Small intestine (tissue), 7 donors: ENCODE measurements at regions not wholly inside any gene's neighbourhood (a gene's known extent, or its start where the extent isn't known, plus 50 kb on each side); places are given as distances from the start of the nearest gene placed in this dataset.

Experiments
- DNase-seq, 2 donors: peaks; one replicate each; pipeline versions ENCODE4 v3.0.0 to v3.0.0-alpha.2; 2013
- FAIRE-seq: peaks from 2 replicates; lab custom pipeline; 2012; peaks lifted over from hg19 to GRCh38; lab: Jason Lieb, UNC
- H3K27ac ChIP-seq, 3 donors: one replicate each; pipeline ENCODE4 v1.5.1; 2013; ENCODE audit warnings: low read length in 2 of 3, mild to moderate bottlenecking in 2 of 3, control low read depth in 1 of 3, inconsistent platforms in 1 of 3, low read depth in 1 of 3, moderate library complexity in 1 of 3
- H3K27me3 ChIP-seq, 3 donors: one replicate each; pipeline ENCODE4 v1.6.1; 2013; ENCODE audit warnings: low read length in 3 of 3, inconsistent platforms in 1 of 3; ENCODE audit not compliant: control insufficient read depth in 3 of 3, insufficient read depth in 3 of 3
- H3K36me3 ChIP-seq, 3 donors: one replicate each; pipeline ENCODE4 v1.6.1; 2013; ENCODE audit warnings: low read length in 3 of 3, inconsistent platforms in 1 of 3, low read depth in 1 of 3, mild to moderate bottlenecking in 1 of 3, moderate library complexity in 1 of 3; ENCODE audit not compliant: control insufficient read depth in 3 of 3, insufficient read depth in 2 of 3
- H3K4me1 ChIP-seq, 3 donors: one replicate each; pipeline ENCODE4 v1.6.1; 2013; ENCODE audit warnings: low read length in 2 of 3, inconsistent platforms in 1 of 3, low read depth in 1 of 3, mild to moderate bottlenecking in 1 of 3, moderate library complexity in 1 of 3; ENCODE audit not compliant: control insufficient read depth in 3 of 3, insufficient read depth in 2 of 3
- H3K4me3 ChIP-seq, 3 donors: one replicate each; pipeline ENCODE4 v1.5.1; 2013; ENCODE audit warnings: low read length in 3 of 3, control low read depth in 1 of 3, inconsistent platforms in 1 of 3, low read depth in 1 of 3, mild to moderate bottlenecking in 1 of 3, moderate library complexity in 1 of 3
- H3K9me3 ChIP-seq, 2 donors: one replicate each; pipeline ENCODE4 v1.6.1; 2013; ENCODE audit warnings: low read depth in 1 of 2, low read length in 1 of 2; ENCODE audit not compliant: control insufficient read depth in 2 of 2, insufficient read depth in 1 of 2
- WGBS, 3 donors: extraction: QIAGEN DNeasy Blood & Tissue Kit; methylation state at CpG; one replicate each; pipeline ENCODE4 v1.1.7; 2013; 5-methylcytosine and 5-hydroxymethylcytosine counted together
- donor health status: healthy with polysubstance abuse.
- donor health status: control.
- donor health status: control.
- donor health status: Bipolar disorder and iron deficiency.
- donor health status: healthy.

- H3K27me3 ChIP-seq, result no peaks in the 10 kb centered on the region
- DNase-seq (peak; percentile 7 to 36), FAIRE-seq (no peak)
- H3K9me3 ChIP-seq, result peaks cover 0 to 2% of the 10 kb centered on the region in 2 donors
- no peaks in the 10 kb centered on the region for H3K36me3 ChIP-seq
- no peak overlapping the region for H3K27ac ChIP-seq
- 7 to 14% (median 13%) methylated on average over 16 of the region's 16 CpGs for WGBS, 3 donors
- no peaks in the 10 kb centered on the region for H3K4me1 ChIP-seq
- H3K4me3 ChIP-seq, result peak overlapping the region in 1 of 3 donors; percentile 27
Observed at GRCh38 chr3:116863822-116864589, 154.4 kb downstream of the TUSC7 start.

GRCh38 chr3:116864590-116864927 lies 155.0 kb downstream of the TUSC7 start:
- no peak for FAIRE-seq
- 26 to 35% (median 34%) methylated on average over 7 of the region's 7 CpGs for WGBS, 3 donors
- H3K4me3 ChIP-seq, result no peak overlapping the region

GRCh38 chr3:116870379-116870778 lies 160.8 kb downstream of the TUSC7 start:
- WGBS, 3 donors, result 57 to 76% (median 65%) methylated on average over 4 of the region's 4 CpGs
- Histone ChIP-seq H3K36me3 (no peaks in the 10 kb centered on the region), H3K9me3 (no peaks in the 10 kb centered on the region), H3K27ac (no peak overlapping the region), H3K4me3 (no peak overlapping the region), H3K27me3 (no peaks in the 10 kb centered on the region), H3K4me1 (no peaks in the 10 kb centered on the region)
- DNase-seq (no peak), FAIRE-seq (no peak)

More at GRCh38 chr3:116864590-116864927, 155.0 kb downstream of the TUSC7 start:
- Histone ChIP-seq H3K27me3 (no peaks in the 10 kb centered on the region), H3K36me3 (no peaks in the 10 kb centered on the region), H3K4me1 (no peaks in the 10 kb centered on the region), H3K27ac (no peak overlapping the region), H3K9me3 (peaks cover 0 to 2% of the 10 kb centered on the region in 2 donors)
- no peak for DNase-seq

GRCh38 chr3:116871905-116872304 lies 162.3 kb downstream of the TUSC7 start:
- no peaks in the 10 kb centered on the region for H3K36me3 ChIP-seq
- no peak for DNase-seq
- H3K4me1 ChIP-seq, result no peaks in the 10 kb centered on the region
- no peaks in the 10 kb centered on the region for H3K9me3 ChIP-seq
- no peaks in the 10 kb centered on the region for H3K27me3 ChIP-seq
- no peak overlapping the region for H3K27ac ChIP-seq
- WGBS, 3 donors, result 86 to 92% (median 91%) methylated on average over 1 of the region's 1 CpG
- H3K4me3 ChIP-seq, result no peak overlapping the region
- FAIRE-seq, result no peak

GRCh38 chr3:116872688-116873087 lies 163.1 kb downstream of the TUSC7 start:
- peak in 1 of 2 donors; percentile 3 for DNase-seq
- no peaks in the 10 kb centered on the region for H3K4me1 ChIP-seq
- H3K27ac ChIP-seq, result no peak overlapping the region
- H3K36me3 ChIP-seq, result no peaks in the 10 kb centered on the region
- no peak overlapping the region for H3K4me3 ChIP-seq
- WGBS, 3 donors, result 65 to 75% (median 67%) methylated on average over 2 of the region's 2 CpGs
- no peaks in the 10 kb centered on the region for H3K9me3 ChIP-seq
- FAIRE-seq, result no peak
- no peaks in the 10 kb centered on the region for H3K27me3 ChIP-seq

- 83 to 87% (median 85%) methylated on average over 3 of the region's 3 CpGs for WGBS, 3 donors
- no peaks in the 10 kb centered on the region for H3K27me3 ChIP-seq
- H3K9me3 ChIP-seq, result no peaks in the 10 kb centered on the region
- no peaks in the 10 kb centered on the region for H3K36me3 ChIP-seq
- H3K27ac ChIP-seq, result no peak overlapping the region
- FAIRE-seq, result no peak
- H3K4me1 ChIP-seq, result no peaks in the 10 kb centered on the region
- DNase-seq, result no peak
- H3K4me3 ChIP-seq, result no peak overlapping the region
Observed at GRCh38 chr3:116873142-116873541, 163.6 kb downstream of the TUSC7 start.

- no peak overlapping the region for H3K27ac ChIP-seq
- peaks cover 0 to 3% of the 10 kb centered on the region in 2 donors for H3K9me3 ChIP-seq
- WGBS, 3 donors, result 82 to 86% (median 85%) methylated on average over 3 of the region's 3 CpGs
- no peak for FAIRE-seq
- DNase-seq, result no peak
- no peaks in the 10 kb centered on the region for H3K36me3 ChIP-seq
- no peak overlapping the region for H3K4me3 ChIP-seq
- H3K27me3 ChIP-seq, result no peaks in the 10 kb centered on the region
- no peaks in the 10 kb centered on the region for H3K4me1 ChIP-seq
Observed at GRCh38 chr3:116877968-116878367, 168.4 kb downstream of the TUSC7 start.

- 58 to 65% (median 58%) methylated on average over 4 of the region's 4 CpGs for WGBS, 3 donors
Observed at GRCh38 chr3:116886202-116886893, 176.8 kb downstream of the TUSC7 start.

More at GRCh38 chr3:116886202-116886893, 176.8 kb downstream of the TUSC7 start:
- Histone ChIP-seq H3K27me3 (no peaks in the 10 kb centered on the region), H3K36me3 (no peaks in the 10 kb centered on the region), H3K4me1 (no peaks in the 10 kb centered on the region), H3K9me3 (no peaks in the 10 kb centered on the region), H3K27ac (no peak overlapping the region), H3K4me3 (no peak overlapping the region)
- no peak for FAIRE-seq
- DNase-seq, result no peak
